Gastroesophageal sphincter (tissue), 4 donors: ENCODE measurements at regions not wholly inside any gene's neighbourhood (a gene's known extent, or its start where the extent isn't known, plus 50 kb on each side); places are given as distances from the start of the nearest gene placed in this dataset.

Experiments
- ATAC-seq: fragments of 150-250 bp; one replicate; pipeline ENCODE4 v1.9.1; 2016; ENCODE audit warnings: mild to moderate bottlenecking, moderate library complexity
- H3K27ac ChIP-seq, 4 donors: fragments of 200-600 bp; sonication (generic) in 3 of 4; 1 replicate in 3 of 4; 2 replicates in 1 of 4; pipeline ENCODE4 v1.5.1; 2016 to 2019
- H3K27me3 ChIP-seq: fragments of 200-600 bp; sonication (generic); one replicate; pipeline ENCODE4 v1.5.1; 2019
- H3K36me3 ChIP-seq, 2 donors: fragments of 200-600 bp; sonication (generic); one replicate each; pipeline ENCODE4 v1.5.1; 2019; ENCODE audit warnings: control low read depth in 1 of 2
- H3K4me1 ChIP-seq, 3 donors: fragments of 200-600 bp; sonication (generic); 1 replicate in 2 of 3; 2 replicates in 1 of 3; pipeline ENCODE4 v1.5.1; 2016 to 2019; ENCODE audit warnings: control low read depth in 2 of 3
- H3K4me3 ChIP-seq, 2 donors: fragments of 200-600 bp; sonication (generic); one replicate each; pipeline ENCODE4 v1.5.1; 2019; ENCODE audit warnings: mild to moderate bottlenecking in 1 of 2, moderate library complexity in 1 of 2
- H3K9me3 ChIP-seq, 3 donors: fragments of 200-600 bp; sonication (generic); one replicate each; pipeline ENCODE4 v1.5.1; 2017 to 2019; ENCODE audit warnings: control low read depth in 2 of 3
- EP300 ChIP-seq: sonication (generic); formaldehyde crosslinking; IDR thresholded peaks from one replicate; pipeline ENCODE4 v1.6.1; 2017; ENCODE audit warnings: antibody characterized with exemption, mild to moderate bottlenecking
- POLR2A ChIP-seq, 2 donors: fragments of 450-650 bp; IDR thresholded peaks; one replicate each; pipeline ENCODE4 v1.6.1; 2017; ENCODE audit warnings: antibody characterized with exemption in 2 of 2, mild to moderate bottlenecking in 2 of 2, moderate library complexity in 1 of 2
- POLR2AphosphoS5 ChIP-seq: sonication (generic); formaldehyde crosslinking; IDR thresholded peaks from one replicate; pipeline ENCODE4 v1.6.1; 2017; ENCODE audit warnings: antibody characterized with exemption
- WGBS, 2 donors: methylation state at CpG; one replicate each; pipeline ENCODE4 v1.1.5; 2018; ENCODE audit warnings: low coverage in 1 of 2; 5-methylcytosine and 5-hydroxymethylcytosine counted together
- TF ChIP-seq, protein P1 (sequence below), 4 experiments: fragments of 200-600 bp in 2 of 4; fragments of 450-650 bp in 2 of 4; sonication (generic) in 1 of 4; IDR thresholded peaks; one replicate each; pipeline ENCODE4 v1.5.1; 2017 to 2019; ENCODE audit warnings: antibody characterized with exemption in 4 of 4, mild to moderate bottlenecking in 2 of 4, moderate library complexity in 2 of 4

- no peaks in the 10 kb centered on the region for H3K4me1 ChIP-seq
- H3K9me3 ChIP-seq, result peaks cover 0 to 13% (median 0%) of the 10 kb centered on the region in 3 donors
- H3K36me3 ChIP-seq, result no peaks in the 10 kb centered on the region
- no peaks in the 10 kb centered on the region for H3K27me3 ChIP-seq
- TF ChIP-seq POLR2A (IDR thresholded peaks at IDR 0.05), result no peak
- TF ChIP-seq POLR2AphosphoS5, result no peak
- TF ChIP-seq, protein P1, sequence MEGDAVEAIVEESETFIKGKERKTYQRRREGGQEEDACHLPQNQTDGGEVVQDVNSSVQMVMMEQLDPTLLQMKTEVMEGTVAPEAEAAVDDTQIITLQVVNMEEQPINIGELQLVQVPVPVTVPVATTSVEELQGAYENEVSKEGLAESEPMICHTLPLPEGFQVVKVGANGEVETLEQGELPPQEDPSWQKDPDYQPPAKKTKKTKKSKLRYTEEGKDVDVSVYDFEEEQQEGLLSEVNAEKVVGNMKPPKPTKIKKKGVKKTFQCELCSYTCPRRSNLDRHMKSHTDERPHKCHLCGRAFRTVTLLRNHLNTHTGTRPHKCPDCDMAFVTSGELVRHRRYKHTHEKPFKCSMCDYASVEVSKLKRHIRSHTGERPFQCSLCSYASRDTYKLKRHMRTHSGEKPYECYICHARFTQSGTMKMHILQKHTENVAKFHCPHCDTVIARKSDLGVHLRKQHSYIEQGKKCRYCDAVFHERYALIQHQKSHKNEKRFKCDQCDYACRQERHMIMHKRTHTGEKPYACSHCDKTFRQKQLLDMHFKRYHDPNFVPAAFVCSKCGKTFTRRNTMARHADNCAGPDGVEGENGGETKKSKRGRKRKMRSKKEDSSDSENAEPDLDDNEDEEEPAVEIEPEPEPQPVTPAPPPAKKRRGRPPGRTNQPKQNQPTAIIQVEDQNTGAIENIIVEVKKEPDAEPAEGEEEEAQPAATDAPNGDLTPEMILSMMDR (IDR thresholded peaks at IDR 0.05), result no peak
- TF ChIP-seq EP300, result no peak
- 81 to 100% methylated on average over 1 to 2 of the region's 2 CpGs for WGBS, 2 donors
- no peak for ATAC-seq
- no peak overlapping the region for H3K4me3 ChIP-seq
- no peak overlapping the region for H3K27ac ChIP-seq
These were observed 363.9 kb downstream of the RPS6KC1 start for GRCh38 chr1:213414911-213415310.

GRCh38 chr1:213415691-213416380 is 364.8 kb downstream of the RPS6KC1 start:
- no peak overlapping the region for H3K27ac ChIP-seq
- H3K4me3 ChIP-seq, result no peak overlapping the region
- no peak for ATAC-seq
- WGBS, 2 donors, result 42 to 52% methylated on average over 4 to 5 of the region's 10 CpGs
- no peaks in the 10 kb centered on the region for H3K27me3 ChIP-seq
- no peaks in the 10 kb centered on the region for H3K4me1 ChIP-seq
- H3K36me3 ChIP-seq, result no peaks in the 10 kb centered on the region
- TF ChIP-seq POLR2AphosphoS5, result no peak
- TF ChIP-seq EP300, result no peak
- TF ChIP-seq, protein P1 (IDR thresholded peaks at IDR 0.05), result no peak
- TF ChIP-seq POLR2A (IDR thresholded peaks at IDR 0.05), result no peak
- peaks cover 0 to 14% (median 0%) of the 10 kb centered on the region in 3 donors for H3K9me3 ChIP-seq

GRCh38 chr1:213416461-213417224 is 365.6 kb downstream of the RPS6KC1 start:
- H3K27me3 ChIP-seq, result no peaks in the 10 kb centered on the region
- peaks cover 0 to 19% (median 0%) of the 10 kb centered on the region in 3 donors for H3K9me3 ChIP-seq
- H3K4me1 ChIP-seq, result no peaks in the 10 kb centered on the region
- H3K36me3 ChIP-seq, result no peaks in the 10 kb centered on the region
- H3K4me3 ChIP-seq, result no peak overlapping the region
- 82 to 98% methylated on average over 4 to 13 of the region's 17 CpGs for WGBS, 2 donors
- TF ChIP-seq POLR2AphosphoS5 (no peak), POLR2A (IDR thresholded peaks at IDR 0.05) (no peak), EP300 (no peak)
- TF ChIP-seq, protein P1 (IDR thresholded peaks at IDR 0.05), result no peak
- no peak overlapping the region for H3K27ac ChIP-seq
- ATAC-seq, result no peak

DNA sequence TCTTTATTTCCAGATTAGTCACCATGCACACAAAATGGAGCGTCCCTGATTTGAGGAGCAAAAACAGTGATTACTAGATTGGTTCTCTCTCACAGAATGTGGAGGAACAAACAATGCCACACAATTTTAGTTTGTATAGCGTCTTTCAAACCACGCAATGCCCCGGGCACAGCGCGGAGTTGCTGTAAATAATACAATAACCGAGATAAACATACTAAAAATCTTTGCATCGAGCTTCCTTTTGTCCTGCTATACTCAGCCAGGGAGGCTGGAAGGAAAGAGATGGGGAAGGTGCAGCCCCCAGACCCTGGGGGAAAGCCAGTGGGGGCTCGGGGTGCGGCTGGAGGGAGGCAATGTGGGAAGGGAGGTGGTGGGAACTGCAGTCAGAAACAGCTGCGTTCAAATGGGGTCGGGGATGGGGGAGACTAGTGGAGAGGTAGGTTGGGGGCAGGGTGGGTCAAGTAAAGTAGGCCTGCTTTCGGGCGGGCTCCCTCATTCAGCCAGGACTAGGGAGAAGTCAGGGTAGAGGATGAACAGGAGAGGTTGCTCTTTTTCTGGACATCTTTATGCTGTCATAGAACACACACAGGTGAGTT is 366.3 kb downstream of the RPS6KC1 start:
- H3K27me3 ChIP-seq, result no peaks in the 10 kb centered on the region
- ATAC-seq, result no peak
- H3K4me3 ChIP-seq, result no peak overlapping the region
- H3K9me3 ChIP-seq, result peaks cover 0 to 19% (median 0%) of the 10 kb centered on the region in 3 donors
- H3K27ac ChIP-seq, result no peak overlapping the region
- WGBS, 2 donors, result 87% methylated on average over 11 of the region's 14 CpGs; no CpG with 5 or more reads in 1 of the 2 donors
- H3K4me1 ChIP-seq, result no peaks in the 10 kb centered on the region
- no peaks in the 10 kb centered on the region for H3K36me3 ChIP-seq
- TF ChIP-seq POLR2AphosphoS5, result no peak
- no peak for TF ChIP-seq EP300
- TF ChIP-seq POLR2A (IDR thresholded peaks at IDR 0.05), result no peak
- TF ChIP-seq, protein P1 (IDR thresholded peaks at IDR 0.05), result no peak
